HG02763 (cell line): ENCODE measurements at regions not wholly inside any gene's neighbourhood (a gene's known extent, or its start where the extent isn't known, plus 50 kb on each side); places are given as distances from the start of the nearest gene placed in this dataset.
"Not testable (repeated sequence)": the region's sequence is repeated elsewhere in the genome, so short reads cannot be mapped to it uniquely, and the experiment has no call there.

Source experiments
- ATAC-seq: cut with Tn5 transposase; IDR thresholded peaks from one replicate; pipeline ENCODE4 v1.9.1; 2021; ENCODE audit warnings: mild to moderate bottlenecking, moderate library complexity; ENCODE audit not compliant: unreplicated experiment

- not testable (repeated sequence) for ATAC-seq
Measured at GRCh38 chr2:181737302-181737701, 57.0 kb upstream of the NEUROD1 start.

DNA sequence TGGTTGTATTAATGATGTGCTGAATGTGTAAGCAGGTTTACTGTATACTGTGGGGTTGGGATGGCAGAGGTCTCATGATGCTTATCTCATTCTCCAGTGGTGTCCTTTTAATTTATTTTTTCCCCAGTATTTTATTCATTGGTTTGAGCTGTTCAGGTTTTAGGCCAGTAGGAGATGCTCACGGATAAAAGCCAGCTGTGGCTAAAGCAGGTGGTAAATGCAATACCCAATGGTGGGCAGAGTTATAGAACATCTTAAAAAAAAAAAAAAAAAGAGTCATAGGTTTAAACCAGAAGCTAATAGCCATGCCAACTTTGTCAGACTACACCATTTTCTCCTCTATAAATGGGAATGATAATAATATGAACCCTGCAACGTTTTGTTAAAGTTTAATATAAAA lies 57.8 kb upstream of the NEUROD1 start:
- no peak for ATAC-seq

- no peak for ATAC-seq
Measured at GRCh38 chr2:181738563-181738962, 58.2 kb upstream of the NEUROD1 start.

- no peak for ATAC-seq
Measured at GRCh38 chr2:181741756-181742155, 61.4 kb upstream of the NEUROD1 start.

DNA sequence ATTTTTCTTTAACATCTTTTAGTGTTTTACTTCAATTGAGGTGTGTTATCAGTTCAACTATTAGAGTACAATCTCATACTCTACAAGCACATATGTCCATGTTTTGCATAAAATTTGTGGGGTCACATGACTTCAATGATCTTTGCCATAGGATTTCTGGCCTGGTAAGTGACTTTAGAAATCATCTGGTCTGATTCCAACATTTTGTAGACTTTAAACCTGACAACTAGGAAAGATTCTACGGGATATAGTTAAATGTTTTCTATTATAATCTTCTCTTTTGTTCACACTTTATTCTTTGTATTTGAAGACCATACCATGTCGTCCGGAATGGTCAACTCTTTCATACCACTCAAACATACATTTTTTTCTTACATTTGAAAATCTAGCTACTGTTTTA lies 62.0 kb upstream of the NEUROD1 start:
- ATAC-seq: no peak

DNA sequence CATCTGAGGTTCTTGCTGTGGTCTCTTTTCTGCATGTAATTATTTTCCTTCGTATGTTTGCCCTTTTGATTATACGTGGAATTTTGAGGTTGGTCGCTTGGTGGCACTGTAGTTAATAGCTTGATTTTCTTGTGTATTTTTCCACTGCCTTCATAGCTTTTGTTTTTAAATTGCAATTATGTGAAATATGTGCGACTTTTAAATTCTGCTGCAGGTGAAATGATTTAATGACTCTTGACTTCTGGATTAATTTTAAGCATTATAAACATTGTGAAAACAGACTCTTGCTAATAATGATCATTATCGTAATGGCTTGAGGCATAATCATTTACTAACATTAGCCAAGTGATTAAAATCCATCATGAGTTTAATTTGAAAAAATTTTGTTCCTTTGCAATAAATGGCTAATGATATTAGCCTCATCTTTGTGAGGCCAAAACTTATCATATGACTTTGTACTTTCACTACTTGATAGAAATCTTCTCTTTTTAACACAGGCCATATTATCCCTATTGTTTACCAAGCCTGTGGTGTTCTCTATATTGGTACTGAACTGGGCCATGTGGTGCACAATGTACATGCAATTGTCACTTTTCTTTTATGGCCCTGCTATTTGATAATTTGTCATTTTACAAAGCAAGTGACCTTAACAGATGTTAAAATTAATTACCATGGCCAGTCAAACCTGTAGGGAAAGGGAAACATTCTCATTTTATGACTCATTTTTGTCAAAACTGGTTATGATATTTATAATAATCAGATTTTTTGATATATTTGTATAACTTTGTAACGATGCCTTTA lies 62.8 kb upstream of the NEUROD1 start:
- ATAC-seq: no peak

DNA sequence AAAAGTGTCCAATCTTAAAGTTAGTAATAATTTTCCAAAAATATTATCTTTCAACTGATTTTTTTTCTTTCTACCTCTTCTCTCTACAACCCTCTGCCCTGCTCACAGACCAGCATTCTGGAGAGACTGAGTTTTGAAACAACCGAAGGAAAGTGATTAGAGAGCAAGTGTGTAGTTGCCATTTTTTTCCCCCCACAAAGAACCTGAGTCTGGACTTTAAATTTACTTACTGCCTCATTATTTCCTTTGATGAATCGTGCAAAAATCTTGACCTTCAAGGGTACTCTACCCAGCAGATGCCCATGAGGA lies 63.4 kb upstream of the NEUROD1 start:
- ATAC-seq: no peak

DNA sequence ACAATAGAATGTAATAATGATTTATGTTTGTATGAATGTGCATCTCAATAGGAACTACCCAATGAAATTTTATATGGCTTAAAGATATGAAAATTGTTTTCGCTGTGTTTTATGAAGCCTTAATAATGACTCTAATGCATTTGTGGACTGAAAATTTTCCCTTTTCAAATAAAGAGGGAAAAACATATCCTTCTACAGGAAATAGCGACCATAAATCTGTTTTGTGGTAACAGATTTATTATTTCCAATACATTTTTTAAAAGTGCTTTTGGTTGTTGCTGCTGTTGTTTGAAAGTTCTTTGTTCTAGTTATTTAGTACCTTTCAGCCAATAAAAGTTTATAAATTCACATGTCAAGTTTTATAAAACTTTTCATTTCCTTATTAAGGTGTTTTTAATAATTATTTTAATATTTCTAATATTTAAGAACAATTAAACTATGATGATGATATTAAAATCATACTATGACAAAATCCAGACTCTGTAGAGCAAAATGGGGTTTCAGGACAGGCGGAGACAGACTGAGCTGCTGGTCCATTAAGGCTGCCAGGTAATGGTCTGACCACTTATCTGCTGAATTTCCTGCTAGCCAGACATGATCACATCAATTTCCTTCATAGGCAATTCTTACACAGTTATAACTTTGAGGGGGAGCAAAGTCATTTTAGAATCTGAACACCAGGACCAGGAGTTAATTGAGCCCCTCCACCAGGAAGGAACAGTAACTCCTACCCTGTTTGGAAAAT lies 65.7 kb upstream of the NEUROD1 start:
- ATAC-seq: no peak

DNA sequence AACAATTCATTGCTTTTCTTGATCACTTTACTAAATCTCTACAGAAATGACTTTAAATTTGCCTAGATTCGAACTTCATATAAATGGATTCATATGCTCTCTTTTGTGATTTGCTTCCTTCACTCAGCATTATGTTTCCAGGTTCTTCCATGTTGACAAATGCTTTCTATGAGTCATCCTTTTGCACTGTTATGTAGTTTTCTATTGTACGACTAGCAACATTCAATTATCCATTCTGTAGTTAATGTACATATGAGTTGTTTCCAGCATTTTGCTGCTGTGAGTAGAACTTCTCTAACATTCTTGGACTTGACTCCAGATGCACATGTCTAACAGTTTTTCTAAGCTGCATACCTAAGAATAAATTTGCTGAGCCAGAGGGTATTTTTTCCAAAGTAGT lies 66.5 kb upstream of the NEUROD1 start:
- no peak for ATAC-seq

GRCh38 chr2:181750305-181750704 lies 70.0 kb upstream of the NEUROD1 start:
- no peak for ATAC-seq

DNA sequence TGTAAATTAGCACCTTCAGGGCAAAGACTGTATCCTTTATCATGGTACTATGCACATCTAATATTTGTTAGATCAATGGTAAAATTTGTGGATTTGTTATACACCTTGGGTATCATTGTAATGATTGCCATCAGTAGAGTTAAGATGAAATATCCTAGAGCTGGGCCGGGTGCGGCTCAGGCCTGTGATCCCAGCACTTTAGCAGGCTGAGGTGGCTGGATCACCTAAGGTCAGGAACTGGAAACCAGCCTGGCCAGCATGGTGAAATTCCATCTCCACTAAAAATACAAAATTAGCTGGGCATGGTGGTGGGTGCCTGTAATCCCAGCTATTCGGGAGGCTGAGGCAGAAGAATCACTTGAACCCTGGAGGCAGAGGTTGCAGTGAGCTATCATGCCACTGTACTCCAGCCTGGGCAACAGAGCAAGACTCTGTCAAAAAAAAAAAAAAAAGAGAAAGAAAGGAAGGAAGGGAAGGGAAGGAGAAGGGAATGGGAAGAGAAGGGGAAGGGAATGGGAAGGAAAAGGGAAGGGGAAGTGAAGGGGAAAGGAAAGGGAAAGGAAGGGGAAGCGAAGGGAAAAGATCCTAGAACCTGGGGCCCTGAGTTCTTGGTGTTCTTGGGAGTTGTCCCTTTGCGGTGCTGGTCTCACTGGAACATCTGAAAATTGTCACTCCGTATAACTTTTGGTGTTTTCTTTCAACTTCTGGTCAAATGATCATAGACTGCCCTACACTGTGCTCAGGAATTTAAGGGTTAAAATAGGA lies 71.1 kb upstream of the NEUROD1 start:
- no peak for ATAC-seq

- ATAC-seq: no peak
Measured at GRCh38 chr2:181752301-181752700, 72.0 kb upstream of the NEUROD1 start.

DNA sequence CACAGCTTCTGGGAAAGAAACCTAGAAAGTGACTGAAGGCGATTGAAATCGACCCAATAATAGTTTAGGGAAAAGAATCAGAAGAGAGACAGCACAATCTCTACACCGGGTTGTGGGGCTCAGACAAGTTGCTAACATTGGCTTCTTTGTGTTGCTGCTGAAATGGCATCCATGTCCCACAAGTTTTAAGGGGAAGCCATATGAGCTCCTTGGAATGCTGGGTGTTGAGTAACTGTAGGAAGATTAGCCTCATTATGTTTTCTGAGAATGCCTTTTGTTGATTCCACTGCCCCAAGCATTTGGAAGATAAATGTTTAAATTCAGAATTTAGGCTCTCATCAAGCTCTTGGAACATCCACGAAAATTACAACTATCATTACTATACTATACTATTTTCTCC lies 73.4 kb upstream of the NEUROD1 start:
- ATAC-seq: no peak

DNA sequence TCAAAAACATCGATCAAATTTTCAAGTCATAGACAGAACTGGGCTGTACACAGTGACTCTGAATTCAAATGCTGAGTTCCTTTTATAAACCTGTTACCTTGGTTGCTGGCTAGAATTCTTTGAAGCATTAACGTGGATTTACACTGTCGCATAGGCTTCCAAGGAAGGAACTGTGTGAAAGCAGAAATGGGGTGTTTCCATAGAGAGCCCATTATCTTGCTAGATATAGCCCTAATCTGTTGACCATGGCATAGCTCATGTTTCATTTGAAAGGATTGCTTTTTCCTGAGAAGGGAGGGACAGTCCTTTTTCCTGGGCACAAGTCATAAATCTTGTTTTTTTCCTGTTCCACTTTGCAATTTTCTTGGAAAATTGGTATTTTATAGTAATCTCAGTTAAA lies 73.8 kb upstream of the NEUROD1 start:
- ATAC-seq: no peak

GRCh38 chr2:181755181-181755580 lies 74.9 kb upstream of the NEUROD1 start:
- no peak for ATAC-seq

DNA sequence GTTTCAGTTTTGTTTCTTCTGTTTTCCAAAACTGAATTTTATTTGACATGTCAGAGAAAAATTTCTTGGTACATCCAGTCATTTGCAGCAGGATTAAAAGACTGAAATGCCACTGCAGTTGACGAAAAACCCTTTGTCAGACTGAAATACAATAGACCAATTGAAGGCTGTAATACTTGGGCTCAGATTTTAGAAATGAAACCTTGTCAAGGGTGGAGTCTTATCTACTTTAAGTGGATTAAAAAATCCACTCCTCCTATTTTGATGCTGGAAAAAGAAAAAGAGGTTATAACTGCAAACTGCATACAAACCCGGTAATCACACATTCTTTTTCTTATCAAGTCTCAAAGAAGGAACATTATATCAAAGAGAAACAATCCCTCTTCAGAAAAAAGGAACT lies 80.2 kb upstream of the NEUROD1 start:
- no peak for ATAC-seq

- no peak for ATAC-seq
Measured at GRCh38 chr2:181761175-181761574, 80.9 kb upstream of the NEUROD1 start.

GRCh38 chr2:181762000-181762399 lies 81.7 kb upstream of the NEUROD1 start:
- ATAC-seq: no peak

GRCh38 chr2:181762848-181763247 lies 82.5 kb upstream of the NEUROD1 start:
- ATAC-seq: no peak

DNA sequence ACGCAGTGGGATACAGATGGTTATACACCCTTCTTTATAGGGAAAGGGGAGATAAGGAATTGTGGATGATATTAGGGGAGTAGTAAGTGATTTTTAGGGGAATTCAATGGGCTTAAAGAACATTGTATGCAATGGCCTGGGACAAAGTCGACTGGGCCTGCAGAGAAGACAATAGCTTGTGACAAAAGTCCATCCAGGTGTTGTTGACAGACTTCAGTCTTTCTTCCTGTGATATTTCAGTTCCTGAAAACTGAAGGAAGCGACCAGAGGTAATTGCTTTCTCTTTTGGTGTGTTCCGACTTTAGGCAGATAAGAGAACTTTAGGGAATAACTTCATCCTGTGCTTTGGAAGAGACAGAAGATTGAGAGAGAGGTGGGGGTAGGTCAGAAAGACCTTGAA lies 83.1 kb upstream of the NEUROD1 start:
- ATAC-seq: no peak

- ATAC-seq: no peak
Measured at GRCh38 chr2:181764095-181764963, 84.0 kb upstream of the NEUROD1 start.
